Panc1 (cell line): ENCODE measurements at regions not wholly inside any gene's neighbourhood (a gene's known extent, or its start where the extent isn't known, plus 50 kb on each side); places are given as distances from the start of the nearest gene placed in this dataset.

Source experiments
- CTCF ChIP-seq: fragments of 450-650 bp; IDR thresholded peaks from 2 replicates; pipeline ENCODE4 v1.5.1; 2017; ENCODE audit warnings: mild to moderate bottlenecking
- POLR2AphosphoS5 ChIP-seq: IDR thresholded peaks from 2 replicates; pipeline ENCODE4 v1.6.1; 2012; ENCODE audit warnings: mild to moderate bottlenecking, low read depth, low read length, moderate library complexity
- SIN3A ChIP-seq: IDR thresholded peaks from 2 replicates; pipeline ENCODE4 v1.6.1; 2012; ENCODE audit warnings: low read depth, mild to moderate bottlenecking, low read length, moderate library complexity, borderline replicate concordance; ENCODE audit not compliant: insufficient read depth
- TCF7L2 ChIP-seq: IDR thresholded peaks from 2 replicates; pipeline ENCODE4 v1.6.1; 2011; ENCODE audit warnings: mild to moderate bottlenecking, low read depth, low read length, inconsistent platforms

DNA sequence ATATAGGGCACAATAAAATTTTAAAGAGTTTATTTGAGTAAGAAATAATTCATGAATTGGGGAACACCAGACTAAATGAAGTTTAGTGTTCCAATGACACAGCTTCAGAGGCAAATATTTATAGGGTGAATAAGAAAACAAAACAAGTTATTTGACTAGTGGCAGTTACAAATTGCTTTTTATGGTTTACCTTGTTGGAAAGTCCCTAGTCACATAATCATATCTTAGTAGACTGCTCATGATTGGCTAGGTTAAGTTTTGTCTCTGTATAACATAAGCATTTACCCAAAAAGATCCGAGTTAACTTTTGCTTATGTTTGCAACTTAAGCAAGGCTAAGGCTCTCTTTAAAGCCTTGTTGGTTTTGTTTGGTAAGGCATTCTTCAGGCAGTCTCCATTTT is 224.7 kb upstream of the MIR17HG start:
- TF ChIP-seq CTCF (no peak), SIN3A (no peak), POLR2AphosphoS5 (no peak), TCF7L2 (no peak)
